ENCODE measurements at regions not wholly inside any gene's neighbourhood (a gene's known extent, or its start where the extent isn't known, plus 50 kb on each side); places are given as distances from the start of the nearest gene placed in this dataset.

GRCh38 chr14:66378712-66379505 is 107.3 kb upstream of the CCDC196 start:
- Histone ChIP-seq H3K36me3 (no peaks in the 10 kb centered on the region), H3K4me1 (peaks cover 0 to 12% (median 0%) of the 10 kb centered on the region in 3 donors), H3K4me3 (no peak overlapping the region), H3K9me3 (no peaks in the 10 kb centered on the region), H3K27me3 (no peaks in the 10 kb centered on the region), H3K27ac (no peak overlapping the region)
- WGBS, 2 donors (ENCODE audit: low coverage in 1 of 2): 83% methylated on average over 4 of the region's 4 CpGs; no CpG with 5 or more reads in 1 of the 2 donors
- no peak for ATAC-seq
- no peak for TF ChIP-seq POLR2A (IDR thresholded peaks at IDR 0.05)
- TF ChIP-seq EP300 (IDR thresholded peaks at IDR 0.05): no peak
- no peak for TF ChIP-seq CTCF (IDR thresholded peaks at IDR 0.05)
- no peak for TF ChIP-seq POLR2AphosphoS5 (IDR thresholded peaks at IDR 0.05)

GRCh38 chr14:66380143-66380542 is 106.0 kb upstream of the CCDC196 start:
- Histone ChIP-seq H3K4me3 (no peak overlapping the region), H3K4me1 (peaks cover 0 to 12% (median 0%) of the 10 kb centered on the region in 3 donors), H3K27me3 (no peaks in the 10 kb centered on the region), H3K27ac (no peak overlapping the region), H3K9me3 (no peaks in the 10 kb centered on the region), H3K36me3 (no peaks in the 10 kb centered on the region)
- TF ChIP-seq CTCF (IDR thresholded peaks at IDR 0.05) (no peak), POLR2AphosphoS5 (IDR thresholded peaks at IDR 0.05) (no peak), POLR2A (IDR thresholded peaks at IDR 0.05) (no peak), EP300 (IDR thresholded peaks at IDR 0.05) (no peak)
- WGBS, 2 donors (ENCODE audit: low coverage in 1 of 2): 0 to 33% methylated on average over 1 of the region's 1 CpG
- no peak for ATAC-seq

- Histone ChIP-seq H3K27me3 (no peaks in the 10 kb centered on the region), H3K36me3 (no peaks in the 10 kb centered on the region), H3K27ac (no peak overlapping the region), H3K4me1 (peaks cover 0 to 12% (median 0%) of the 10 kb centered on the region in 3 donors), H3K4me3 (no peak overlapping the region), H3K9me3 (no peaks in the 10 kb centered on the region)
- WGBS, 2 donors (ENCODE audit: low coverage in 1 of 2): 25 to 38% methylated on average over 1 of the region's 1 CpG
- no peak for ATAC-seq
- no peak for TF ChIP-seq POLR2A (IDR thresholded peaks at IDR 0.05)
These were observed 104.4 kb upstream of the CCDC196 start for GRCh38 chr14:66381755-66382154.

- TF ChIP-seq POLR2A (IDR thresholded peaks at IDR 0.05): no peak
- no peak for TF ChIP-seq CTCF (IDR thresholded peaks at IDR 0.05)
- no peak for TF ChIP-seq POLR2AphosphoS5 (IDR thresholded peaks at IDR 0.05)
- no peak for TF ChIP-seq EP300 (IDR thresholded peaks at IDR 0.05)
- no peak for ATAC-seq
- Histone ChIP-seq H3K9me3 (no peaks in the 10 kb centered on the region), H3K27me3 (no peaks in the 10 kb centered on the region), H3K27ac (no peak overlapping the region), H3K4me1 (peaks cover 0 to 12% (median 0%) of the 10 kb centered on the region in 3 donors), H3K4me3 (no peak overlapping the region), H3K36me3 (no peaks in the 10 kb centered on the region)
- 67 to 80% methylated on average over 1 of the region's 1 CpG for WGBS, 2 donors (ENCODE audit: low coverage in 1 of 2)
These were observed 102.9 kb upstream of the CCDC196 start for GRCh38 chr14:66383257-66383656.

GRCh38 chr14:66383771-66384170 is 102.4 kb upstream of the CCDC196 start:
- Histone ChIP-seq H3K9me3 (no peaks in the 10 kb centered on the region), H3K27ac (no peak overlapping the region), H3K4me3 (no peak overlapping the region), H3K4me1 (peaks cover 0 to 12% (median 0%) of the 10 kb centered on the region in 3 donors), H3K36me3 (no peaks in the 10 kb centered on the region), H3K27me3 (no peaks in the 10 kb centered on the region)
- no peak for ATAC-seq
- TF ChIP-seq CTCF (IDR thresholded peaks at IDR 0.05) (no peak), EP300 (IDR thresholded peaks at IDR 0.05) (no peak), POLR2A (IDR thresholded peaks at IDR 0.05) (no peak), POLR2AphosphoS5 (IDR thresholded peaks at IDR 0.05) (no peak)
